ENCODE measurements at regions not wholly inside any gene's neighbourhood (a gene's known extent, or its start where the extent isn't known, plus 50 kb on each side); places are given as distances from the start of the nearest gene placed in this dataset.

DNA sequence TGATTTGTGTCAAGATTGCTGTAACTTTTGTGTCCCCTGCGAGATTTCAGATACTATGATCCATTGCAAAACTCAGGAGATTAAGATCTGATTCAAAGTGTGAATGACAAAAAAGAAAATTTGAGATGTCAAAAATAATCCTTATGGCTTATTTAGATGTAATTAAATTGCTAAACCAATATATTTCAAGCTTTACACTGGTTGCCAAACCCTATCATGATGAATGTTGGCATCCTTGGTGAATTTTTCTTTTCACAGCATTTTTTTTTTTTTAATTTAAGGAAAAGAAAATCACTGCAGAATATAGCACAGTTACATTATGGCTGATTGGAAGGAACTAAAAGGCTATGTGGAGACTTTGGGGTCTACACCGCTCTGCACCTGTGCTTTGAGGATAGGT, 133.5 kb upstream of the PITRM1 start:
- TF ChIP-seq, protein P1, sequence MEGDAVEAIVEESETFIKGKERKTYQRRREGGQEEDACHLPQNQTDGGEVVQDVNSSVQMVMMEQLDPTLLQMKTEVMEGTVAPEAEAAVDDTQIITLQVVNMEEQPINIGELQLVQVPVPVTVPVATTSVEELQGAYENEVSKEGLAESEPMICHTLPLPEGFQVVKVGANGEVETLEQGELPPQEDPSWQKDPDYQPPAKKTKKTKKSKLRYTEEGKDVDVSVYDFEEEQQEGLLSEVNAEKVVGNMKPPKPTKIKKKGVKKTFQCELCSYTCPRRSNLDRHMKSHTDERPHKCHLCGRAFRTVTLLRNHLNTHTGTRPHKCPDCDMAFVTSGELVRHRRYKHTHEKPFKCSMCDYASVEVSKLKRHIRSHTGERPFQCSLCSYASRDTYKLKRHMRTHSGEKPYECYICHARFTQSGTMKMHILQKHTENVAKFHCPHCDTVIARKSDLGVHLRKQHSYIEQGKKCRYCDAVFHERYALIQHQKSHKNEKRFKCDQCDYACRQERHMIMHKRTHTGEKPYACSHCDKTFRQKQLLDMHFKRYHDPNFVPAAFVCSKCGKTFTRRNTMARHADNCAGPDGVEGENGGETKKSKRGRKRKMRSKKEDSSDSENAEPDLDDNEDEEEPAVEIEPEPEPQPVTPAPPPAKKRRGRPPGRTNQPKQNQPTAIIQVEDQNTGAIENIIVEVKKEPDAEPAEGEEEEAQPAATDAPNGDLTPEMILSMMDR (IDR thresholded peaks at IDR 0.05; ENCODE audit: insufficient read depth, missing control alignments) = no peak
- DNase-seq (ENCODE audit: insufficient read length, low spot score) = no peak
- FAIRE-seq = no peak

DNA sequence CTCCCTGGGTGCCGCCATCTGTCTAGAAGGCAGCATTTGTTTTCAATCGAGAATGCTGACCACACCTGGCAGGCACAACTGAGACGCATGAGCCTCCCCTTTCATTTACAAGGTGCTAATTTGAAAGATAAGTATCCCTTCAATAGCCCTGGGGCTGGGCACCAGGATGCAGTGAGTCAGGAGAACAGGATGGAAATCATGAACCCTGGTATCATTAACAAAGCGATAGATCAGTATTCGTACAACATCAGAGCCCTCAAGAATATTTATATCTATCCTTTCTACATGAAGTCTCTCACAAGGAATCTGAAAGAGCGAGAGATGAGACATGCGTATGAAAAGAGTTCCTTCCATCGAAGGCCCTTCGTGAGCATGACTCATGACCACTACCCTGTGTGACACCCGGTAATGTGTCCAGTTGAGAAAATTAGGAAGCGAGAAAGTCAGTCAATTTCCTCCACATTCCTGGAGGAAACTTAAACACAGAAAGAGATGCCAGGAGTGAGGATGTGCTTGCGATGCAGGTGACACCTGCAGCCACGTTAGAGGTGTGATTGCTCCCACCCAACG, 123.1 kb upstream of the PITRM1 start:
- FAIRE-seq = no peak

DNA sequence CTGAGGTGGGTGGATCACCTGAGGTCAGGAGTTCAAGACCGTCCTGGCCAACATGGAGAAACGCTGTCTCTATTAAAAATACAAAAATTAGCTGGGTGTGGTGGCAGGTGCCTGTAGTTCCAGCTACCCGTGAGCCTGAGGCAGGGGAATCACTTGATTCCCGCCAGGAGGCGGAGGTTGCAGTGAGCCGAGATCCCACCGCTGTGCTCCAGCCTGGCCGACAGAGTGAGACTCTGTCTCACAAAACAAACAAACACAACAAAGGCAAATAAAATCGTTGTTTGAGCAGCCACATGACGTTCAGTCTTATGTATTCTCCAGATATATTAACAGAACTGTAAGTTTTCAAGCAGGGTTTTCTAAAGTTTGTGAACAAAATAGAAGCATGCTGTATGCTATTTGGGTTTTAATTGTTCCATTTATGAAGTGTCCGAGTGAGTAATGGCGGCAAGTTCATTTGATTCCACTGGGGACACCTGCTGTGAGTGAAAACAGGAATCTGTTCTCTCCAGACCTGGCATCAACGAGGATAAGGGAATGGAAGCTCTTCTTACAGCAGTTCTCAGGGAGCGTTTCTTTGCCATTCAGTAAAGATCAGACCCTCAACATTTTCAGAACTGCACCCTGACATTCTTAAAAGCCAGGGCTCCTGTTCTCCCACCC, 122.5 kb upstream of the PITRM1 start:
- no peak for FAIRE-seq
- TF ChIP-seq, protein P1 (IDR thresholded peaks at IDR 0.05; ENCODE audit: insufficient read depth, missing control alignments) = no peak
- no peak for DNase-seq (ENCODE audit: insufficient read length, low spot score)

More for the DNA sequence above, 123.1 kb upstream of the PITRM1 start:
- TF ChIP-seq, protein P1 (IDR thresholded peaks at IDR 0.05; ENCODE audit: insufficient read depth, missing control alignments) = no peak
- DNase-seq (ENCODE audit: insufficient read length, low spot score) = no peak

DNA sequence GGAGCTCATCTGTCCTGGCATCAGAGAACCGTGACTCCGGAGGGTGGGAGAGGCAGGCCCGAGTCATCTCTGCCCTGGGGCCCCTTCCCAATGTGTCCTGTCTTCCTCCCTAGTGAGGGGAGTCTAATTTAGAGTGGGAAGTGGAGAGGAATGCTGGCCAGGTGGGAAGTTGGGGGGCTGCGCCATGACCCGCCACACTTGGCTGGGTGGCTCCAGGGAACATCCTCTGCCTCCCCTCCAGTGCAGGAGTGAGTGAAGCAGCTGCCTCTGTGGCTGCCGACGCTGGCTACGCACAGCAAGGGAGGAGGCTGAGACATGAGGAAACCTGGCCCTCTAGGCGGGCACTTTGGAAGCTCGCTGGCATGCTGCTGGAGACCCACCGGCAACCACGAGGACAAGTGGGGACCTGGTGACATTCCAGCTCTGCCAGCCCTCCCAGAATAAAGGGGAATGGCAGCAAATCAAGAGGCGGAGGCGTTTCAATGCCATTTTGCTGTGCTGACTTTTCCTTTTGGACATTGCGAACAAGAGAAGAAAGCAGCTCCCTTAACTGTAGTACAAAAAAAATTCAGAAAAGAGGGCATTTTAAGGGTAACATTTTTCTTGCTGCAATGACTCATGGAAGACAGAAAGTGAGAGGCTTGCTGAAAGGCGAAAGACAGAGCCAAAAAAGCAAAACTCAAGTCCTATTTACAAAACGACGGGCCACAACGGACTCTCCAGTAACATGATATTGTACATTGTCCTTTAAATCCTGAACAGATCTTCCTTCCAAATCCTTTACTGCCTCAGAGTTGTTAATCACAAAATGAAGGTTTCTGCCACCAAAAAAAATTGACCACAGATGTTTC, 121.2 kb upstream of the PITRM1 start:
- FAIRE-seq (no peak), DNase-seq (ENCODE audit: insufficient read length, low spot score) (no peak)
- TF ChIP-seq, protein P1 (IDR thresholded peaks at IDR 0.05; ENCODE audit: insufficient read depth, missing control alignments) = no peak

DNA sequence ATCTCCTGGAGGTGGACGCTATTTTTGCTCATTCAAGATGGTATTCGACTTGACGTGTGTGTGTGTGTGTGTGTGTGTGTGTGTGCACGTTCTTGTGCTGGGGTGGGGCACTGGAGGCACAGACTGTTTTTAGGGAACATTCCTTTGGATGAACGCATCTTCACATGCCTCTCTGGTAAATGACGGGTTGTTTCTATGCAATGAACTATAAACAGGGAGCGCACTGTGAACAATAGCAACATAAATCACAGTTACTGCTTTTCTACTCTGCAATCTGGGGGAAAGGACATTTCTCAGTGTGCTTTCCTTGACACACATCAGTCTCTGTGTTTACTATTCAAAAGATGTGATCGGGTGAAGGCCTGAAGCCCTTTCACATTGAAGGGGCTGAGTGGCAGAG, 120.1 kb upstream of the PITRM1 start:
- FAIRE-seq (no peak), DNase-seq (ENCODE audit: insufficient read length, low spot score) (no peak)
- TF ChIP-seq, protein P1 (IDR thresholded peaks at IDR 0.05; ENCODE audit: insufficient read depth, missing control alignments) = no peak

DNA sequence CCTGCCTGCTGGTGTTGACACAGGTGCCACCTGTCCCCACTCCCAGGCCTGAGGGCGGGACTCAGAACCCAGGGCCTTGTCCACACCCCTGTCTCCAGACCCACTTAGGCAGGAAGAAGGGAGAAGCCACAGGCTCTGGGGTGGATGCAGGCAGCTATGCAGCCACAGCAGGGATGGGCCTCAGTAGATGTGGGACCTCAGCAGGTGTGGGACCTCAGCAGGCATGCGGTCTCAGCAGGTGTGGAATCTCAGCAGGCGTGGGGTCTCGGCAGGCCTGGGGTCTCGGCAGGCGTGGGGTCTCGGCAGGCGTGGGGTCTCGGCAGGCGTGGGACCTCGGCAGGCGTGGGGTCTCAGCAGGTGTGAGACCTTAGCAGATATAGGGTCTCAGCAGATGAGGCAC, 118.0 kb upstream of the PITRM1 start:
- FAIRE-seq = no peak

More for the DNA sequence above, 118.0 kb upstream of the PITRM1 start:
- TF ChIP-seq, protein P1 (IDR thresholded peaks at IDR 0.05; ENCODE audit: insufficient read depth, missing control alignments) = no peak
- DNase-seq (ENCODE audit: insufficient read length, low spot score) = no peak

Data from D721Med (cell line).